ENCODE measurements at regions not wholly inside any gene's neighbourhood (a gene's known extent, or its start where the extent isn't known, plus 50 kb on each side); places are given as distances from the start of the nearest gene placed in this dataset.

GRCh38 chr9:79341561-79341960 lies 230.2 kb upstream of the TLE4 start:
- TF ChIP-seq CTCF (IDR thresholded peaks at IDR 0.05) (no peak), EZH2 (IDR thresholded peaks at IDR 0.05) (no peak)
